Esophagus squamous epithelium (tissue), 4 donors: ENCODE measurements at regions not wholly inside any gene's neighbourhood (a gene's known extent, or its start where the extent isn't known, plus 50 kb on each side); places are given as distances from the start of the nearest gene placed in this dataset.

Experiments used
- POLR2A ChIP-seq, 4 donors: fragments of 450-650 bp; IDR thresholded peaks; one replicate each; pipeline ENCODE4 v1.6.1; 2017; ENCODE audit warnings: antibody characterized with exemption in 4 of 4, mild to moderate bottlenecking in 4 of 4, moderate library complexity in 3 of 4
- TF ChIP-seq, protein P1 (sequence below), 6 experiments: fragments of 450-650 bp in 4 of 6; fragments of 200-600 bp in 2 of 6; sonication (generic) in 2 of 6; IDR thresholded peaks; one replicate each; pipeline ENCODE4 v1.5.1; 2016 to 2019; ENCODE audit warnings: antibody characterized with exemption in 6 of 6, mild to moderate bottlenecking in 4 of 6, moderate library complexity in 4 of 6

DNA sequence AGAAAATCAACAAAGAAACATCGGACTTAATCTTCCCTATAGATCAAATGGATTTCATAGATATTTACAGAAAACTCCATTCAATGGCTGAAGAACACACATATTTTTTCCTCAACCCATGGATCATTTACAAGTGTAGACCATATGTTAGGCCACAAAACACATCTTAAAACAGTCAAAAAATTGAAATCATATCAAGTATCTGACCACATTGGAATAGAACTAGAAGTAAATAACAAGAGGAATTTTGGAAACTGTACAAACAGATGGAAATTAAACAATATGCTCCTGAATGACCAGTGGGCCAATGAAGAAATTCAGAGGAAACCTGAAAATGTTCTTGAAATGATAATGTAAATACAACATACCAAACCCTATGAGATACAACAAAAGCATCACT, 323.1 kb upstream of the GPR149 start:
- TF ChIP-seq POLR2A (IDR thresholded peaks at IDR 0.05): no peak
- TF ChIP-seq, protein P1, sequence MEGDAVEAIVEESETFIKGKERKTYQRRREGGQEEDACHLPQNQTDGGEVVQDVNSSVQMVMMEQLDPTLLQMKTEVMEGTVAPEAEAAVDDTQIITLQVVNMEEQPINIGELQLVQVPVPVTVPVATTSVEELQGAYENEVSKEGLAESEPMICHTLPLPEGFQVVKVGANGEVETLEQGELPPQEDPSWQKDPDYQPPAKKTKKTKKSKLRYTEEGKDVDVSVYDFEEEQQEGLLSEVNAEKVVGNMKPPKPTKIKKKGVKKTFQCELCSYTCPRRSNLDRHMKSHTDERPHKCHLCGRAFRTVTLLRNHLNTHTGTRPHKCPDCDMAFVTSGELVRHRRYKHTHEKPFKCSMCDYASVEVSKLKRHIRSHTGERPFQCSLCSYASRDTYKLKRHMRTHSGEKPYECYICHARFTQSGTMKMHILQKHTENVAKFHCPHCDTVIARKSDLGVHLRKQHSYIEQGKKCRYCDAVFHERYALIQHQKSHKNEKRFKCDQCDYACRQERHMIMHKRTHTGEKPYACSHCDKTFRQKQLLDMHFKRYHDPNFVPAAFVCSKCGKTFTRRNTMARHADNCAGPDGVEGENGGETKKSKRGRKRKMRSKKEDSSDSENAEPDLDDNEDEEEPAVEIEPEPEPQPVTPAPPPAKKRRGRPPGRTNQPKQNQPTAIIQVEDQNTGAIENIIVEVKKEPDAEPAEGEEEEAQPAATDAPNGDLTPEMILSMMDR (IDR thresholded peaks at IDR 0.05): no peak
